ENCODE measurements at regions not wholly inside any gene's neighbourhood (a gene's known extent, or its start where the extent isn't known, plus 50 kb on each side); places are given as distances from the start of the nearest gene placed in this dataset.

GRCh38 chr7:34451923-34452322 lies 206.1 kb upstream of the NPSR1 start (continued):
- TF ChIP-seq, protein P1, sequence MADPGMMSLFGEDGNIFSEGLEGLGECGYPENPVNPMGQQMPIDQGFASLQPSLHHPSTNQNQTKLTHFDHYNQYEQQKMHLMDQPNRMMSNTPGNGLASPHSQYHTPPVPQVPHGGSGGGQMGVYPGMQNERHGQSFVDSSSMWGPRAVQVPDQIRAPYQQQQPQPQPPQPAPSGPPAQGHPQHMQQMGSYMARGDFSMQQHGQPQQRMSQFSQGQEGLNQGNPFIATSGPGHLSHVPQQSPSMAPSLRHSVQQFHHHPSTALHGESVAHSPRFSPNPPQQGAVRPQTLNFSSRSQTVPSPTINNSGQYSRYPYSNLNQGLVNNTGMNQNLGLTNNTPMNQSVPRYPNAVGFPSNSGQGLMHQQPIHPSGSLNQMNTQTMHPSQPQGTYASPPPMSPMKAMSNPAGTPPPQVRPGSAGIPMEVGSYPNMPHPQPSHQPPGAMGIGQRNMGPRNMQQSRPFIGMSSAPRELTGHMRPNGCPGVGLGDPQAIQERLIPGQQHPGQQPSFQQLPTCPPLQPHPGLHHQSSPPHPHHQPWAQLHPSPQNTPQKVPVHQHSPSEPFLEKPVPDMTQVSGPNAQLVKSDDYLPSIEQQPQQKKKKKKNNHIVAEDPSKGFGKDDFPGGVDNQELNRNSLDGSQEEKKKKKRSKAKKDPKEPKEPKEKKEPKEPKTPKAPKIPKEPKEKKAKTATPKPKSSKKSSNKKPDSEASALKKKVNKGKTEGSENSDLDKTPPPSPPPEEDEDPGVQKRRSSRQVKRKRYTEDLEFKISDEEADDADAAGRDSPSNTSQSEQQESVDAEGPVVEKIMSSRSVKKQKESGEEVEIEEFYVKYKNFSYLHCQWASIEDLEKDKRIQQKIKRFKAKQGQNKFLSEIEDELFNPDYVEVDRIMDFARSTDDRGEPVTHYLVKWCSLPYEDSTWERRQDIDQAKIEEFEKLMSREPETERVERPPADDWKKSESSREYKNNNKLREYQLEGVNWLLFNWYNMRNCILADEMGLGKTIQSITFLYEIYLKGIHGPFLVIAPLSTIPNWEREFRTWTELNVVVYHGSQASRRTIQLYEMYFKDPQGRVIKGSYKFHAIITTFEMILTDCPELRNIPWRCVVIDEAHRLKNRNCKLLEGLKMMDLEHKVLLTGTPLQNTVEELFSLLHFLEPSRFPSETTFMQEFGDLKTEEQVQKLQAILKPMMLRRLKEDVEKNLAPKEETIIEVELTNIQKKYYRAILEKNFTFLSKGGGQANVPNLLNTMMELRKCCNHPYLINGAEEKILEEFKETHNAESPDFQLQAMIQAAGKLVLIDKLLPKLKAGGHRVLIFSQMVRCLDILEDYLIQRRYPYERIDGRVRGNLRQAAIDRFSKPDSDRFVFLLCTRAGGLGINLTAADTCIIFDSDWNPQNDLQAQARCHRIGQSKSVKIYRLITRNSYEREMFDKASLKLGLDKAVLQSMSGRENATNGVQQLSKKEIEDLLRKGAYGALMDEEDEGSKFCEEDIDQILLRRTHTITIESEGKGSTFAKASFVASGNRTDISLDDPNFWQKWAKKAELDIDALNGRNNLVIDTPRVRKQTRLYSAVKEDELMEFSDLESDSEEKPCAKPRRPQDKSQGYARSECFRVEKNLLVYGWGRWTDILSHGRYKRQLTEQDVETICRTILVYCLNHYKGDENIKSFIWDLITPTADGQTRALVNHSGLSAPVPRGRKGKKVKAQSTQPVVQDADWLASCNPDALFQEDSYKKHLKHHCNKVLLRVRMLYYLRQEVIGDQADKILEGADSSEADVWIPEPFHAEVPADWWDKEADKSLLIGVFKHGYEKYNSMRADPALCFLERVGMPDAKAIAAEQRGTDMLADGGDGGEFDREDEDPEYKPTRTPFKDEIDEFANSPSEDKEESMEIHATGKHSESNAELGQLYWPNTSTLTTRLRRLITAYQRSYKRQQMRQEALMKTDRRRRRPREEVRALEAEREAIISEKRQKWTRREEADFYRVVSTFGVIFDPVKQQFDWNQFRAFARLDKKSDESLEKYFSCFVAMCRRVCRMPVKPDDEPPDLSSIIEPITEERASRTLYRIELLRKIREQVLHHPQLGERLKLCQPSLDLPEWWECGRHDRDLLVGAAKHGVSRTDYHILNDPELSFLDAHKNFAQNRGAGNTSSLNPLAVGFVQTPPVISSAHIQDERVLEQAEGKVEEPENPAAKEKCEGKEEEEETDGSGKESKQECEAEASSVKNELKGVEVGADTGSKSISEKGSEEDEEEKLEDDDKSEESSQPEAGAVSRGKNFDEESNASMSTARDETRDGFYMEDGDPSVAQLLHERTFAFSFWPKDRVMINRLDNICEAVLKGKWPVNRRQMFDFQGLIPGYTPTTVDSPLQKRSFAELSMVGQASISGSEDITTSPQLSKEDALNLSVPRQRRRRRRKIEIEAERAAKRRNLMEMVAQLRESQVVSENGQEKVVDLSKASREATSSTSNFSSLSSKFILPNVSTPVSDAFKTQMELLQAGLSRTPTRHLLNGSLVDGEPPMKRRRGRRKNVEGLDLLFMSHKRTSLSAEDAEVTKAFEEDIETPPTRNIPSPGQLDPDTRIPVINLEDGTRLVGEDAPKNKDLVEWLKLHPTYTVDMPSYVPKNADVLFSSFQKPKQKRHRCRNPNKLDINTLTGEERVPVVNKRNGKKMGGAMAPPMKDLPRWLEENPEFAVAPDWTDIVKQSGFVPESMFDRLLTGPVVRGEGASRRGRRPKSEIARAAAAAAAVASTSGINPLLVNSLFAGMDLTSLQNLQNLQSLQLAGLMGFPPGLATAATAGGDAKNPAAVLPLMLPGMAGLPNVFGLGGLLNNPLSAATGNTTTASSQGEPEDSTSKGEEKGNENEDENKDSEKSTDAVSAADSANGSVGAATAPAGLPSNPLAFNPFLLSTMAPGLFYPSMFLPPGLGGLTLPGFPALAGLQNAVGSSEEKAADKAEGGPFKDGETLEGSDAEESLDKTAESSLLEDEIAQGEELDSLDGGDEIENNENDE (IDR thresholded peaks at IDR 0.05; ENCODE audit: insufficient replicate concordance, low read length): no peak
- no peak for TF ChIP-seq SIX5 (IDR thresholded peaks at IDR 0.05; ENCODE audit: low read depth, low read length)
- TF ChIP-seq BACH1 (IDR thresholded peaks at IDR 0.05; ENCODE audit: low read length): no peak
- TF ChIP-seq POLR2A (IDR thresholded peaks at IDR 0.05; ENCODE audit: control extremely low read depth in 1 of 2, low read depth in 2 of 2, low read length in 2 of 2): no peak
- no peak for TF ChIP-seq CTBP2 (IDR thresholded peaks at IDR 0.05; ENCODE audit: borderline replicate concordance, insufficient read depth, insufficient read length, low read length)
- TF ChIP-seq KDM5A (IDR thresholded peaks at IDR 0.05; ENCODE audit: low read length): no peak
- no peak for TF ChIP-seq CBX5 (IDR thresholded peaks at IDR 0.05; ENCODE audit: low read depth, low read length)

Data from H1 (cell line).